ENCODE measurements at regions not wholly inside any gene's neighbourhood (a gene's known extent, or its start where the extent isn't known, plus 50 kb on each side); places are given as distances from the start of the nearest gene placed in this dataset.

- Histone ChIP-seq H3K9ac (ENCODE audit: low read length) (no peak overlapping the region), H3K4me2 (ENCODE audit: low read depth, low read length, poor library complexity, severe bottlenecking) (no peak overlapping the region), H3K79me2 (ENCODE audit: insufficient read depth, low read length) (no peaks in the 10 kb centered on the region), H4K20me1 (ENCODE audit: low read depth, low read length) (no peaks in the 10 kb centered on the region), H3F3A (ENCODE audit: insufficient read depth) (no peaks in the 10 kb centered on the region), H3K9me3 (ENCODE audit: insufficient read depth, low read length) (no peaks in the 10 kb centered on the region), H3K36me3 (ENCODE audit: low read length) (no peaks in the 10 kb centered on the region), H3K9me2 (replicated peaks; ENCODE audit: insufficient read depth, low read length) (no peaks in the 10 kb centered on the region), H3K27ac (ENCODE audit: low read depth, low read length) (no peak overlapping the region), H3K4me3 (ENCODE audit: insufficient read depth, low read length, poor library complexity, severe bottlenecking) (no peak overlapping the region), H2AFZ (ENCODE audit: low read depth, low read length, severe bottlenecking) (no peak overlapping the region), H3K27me3 (ENCODE audit: low read length) (no peaks in the 10 kb centered on the region)
- TF ChIP-seq EZH2phosphoT487 (conservative IDR thresholded peaks at IDR 0.05; ENCODE audit: low read length) = no peak
- TF ChIP-seq CTCF (IDR thresholded peaks at IDR 0.05; ENCODE audit: insufficient read depth, low read length, poor library complexity, severe bottlenecking) = no peak
Measured at GRCh38 chr3:187570776-187571175, 99.4 kb downstream of the SST start.

GRCh38 chr3:187568171-187568570 lies 102.0 kb downstream of the SST start:
- no peaks in the 10 kb centered on the region for H3K27me3 ChIP-seq (ENCODE audit: low read length)
- H3K4me2 ChIP-seq (ENCODE audit: low read depth, low read length, poor library complexity, severe bottlenecking) = no peak overlapping the region
- H2AFZ ChIP-seq (ENCODE audit: low read depth, low read length, severe bottlenecking) = no peak overlapping the region
- TF ChIP-seq CTCF (IDR thresholded peaks at IDR 0.05; ENCODE audit: insufficient read depth, low read length, poor library complexity, severe bottlenecking) (no peak), EZH2phosphoT487 (conservative IDR thresholded peaks at IDR 0.05; ENCODE audit: low read length) (no peak)
- no peaks in the 10 kb centered on the region for H3K79me2 ChIP-seq (ENCODE audit: insufficient read depth, low read length)
- H3K9me2 ChIP-seq (replicated peaks; ENCODE audit: insufficient read depth, low read length) = no peaks in the 10 kb centered on the region
- no peaks in the 10 kb centered on the region for H3K36me3 ChIP-seq (ENCODE audit: low read length)
- no peak overlapping the region for H3K9ac ChIP-seq (ENCODE audit: low read length)
- H3K9me3 ChIP-seq (ENCODE audit: insufficient read depth, low read length) = no peaks in the 10 kb centered on the region
- no peak overlapping the region for H3K4me3 ChIP-seq (ENCODE audit: insufficient read depth, low read length, poor library complexity, severe bottlenecking)
- no peaks in the 10 kb centered on the region for H4K20me1 ChIP-seq (ENCODE audit: low read depth, low read length)
- no peaks in the 10 kb centered on the region for H3F3A ChIP-seq (ENCODE audit: insufficient read depth)
- H3K27ac ChIP-seq (ENCODE audit: low read depth, low read length) = no peak overlapping the region

- no peak overlapping the region for H3K27ac ChIP-seq (ENCODE audit: low read depth, low read length)
- no peak overlapping the region for H3K9ac ChIP-seq (ENCODE audit: low read length)
- H3K4me3 ChIP-seq (ENCODE audit: insufficient read depth, low read length, poor library complexity, severe bottlenecking) = no peak overlapping the region
- no peaks in the 10 kb centered on the region for H3K36me3 ChIP-seq (ENCODE audit: low read length)
- H3F3A ChIP-seq (ENCODE audit: insufficient read depth) = no peaks in the 10 kb centered on the region
- H2AFZ ChIP-seq (ENCODE audit: low read depth, low read length, severe bottlenecking) = no peak overlapping the region
- H3K9me2 ChIP-seq (replicated peaks; ENCODE audit: insufficient read depth, low read length) = no peaks in the 10 kb centered on the region
- no peaks in the 10 kb centered on the region for H3K27me3 ChIP-seq (ENCODE audit: low read length)
- H3K9me3 ChIP-seq (ENCODE audit: insufficient read depth, low read length) = no peaks in the 10 kb centered on the region
- no peaks in the 10 kb centered on the region for H3K79me2 ChIP-seq (ENCODE audit: insufficient read depth, low read length)
- TF ChIP-seq CTCF (IDR thresholded peaks at IDR 0.05; ENCODE audit: insufficient read depth, low read length, poor library complexity, severe bottlenecking) (no peak), EZH2phosphoT487 (conservative IDR thresholded peaks at IDR 0.05; ENCODE audit: low read length) (no peak)
- H3K4me2 ChIP-seq (ENCODE audit: low read depth, low read length, poor library complexity, severe bottlenecking) = no peak overlapping the region
- no peaks in the 10 kb centered on the region for H4K20me1 ChIP-seq (ENCODE audit: low read depth, low read length)
Measured at GRCh38 chr3:187567661-187568121, 102.5 kb downstream of the SST start.

Data from SU-DHL-6 (cell line).